SH-SY5Y (cell line): ENCODE measurements at regions not wholly inside any gene's neighbourhood (a gene's known extent, or its start where the extent isn't known, plus 50 kb on each side); places are given as distances from the start of the nearest gene placed in this dataset.

Experiments used
- GATA2 ChIP-seq: IDR thresholded peaks from 2 replicates; pipeline ENCODE4 v1.6.1; 2011; ENCODE audit warnings: mild to moderate bottlenecking, low read depth, low read length
- GATA3 ChIP-seq: IDR thresholded peaks from 2 replicates; pipeline ENCODE4 v1.6.1; 2011; ENCODE audit warnings: low read depth, mild to moderate bottlenecking, low read length, moderate library complexity

DNA sequence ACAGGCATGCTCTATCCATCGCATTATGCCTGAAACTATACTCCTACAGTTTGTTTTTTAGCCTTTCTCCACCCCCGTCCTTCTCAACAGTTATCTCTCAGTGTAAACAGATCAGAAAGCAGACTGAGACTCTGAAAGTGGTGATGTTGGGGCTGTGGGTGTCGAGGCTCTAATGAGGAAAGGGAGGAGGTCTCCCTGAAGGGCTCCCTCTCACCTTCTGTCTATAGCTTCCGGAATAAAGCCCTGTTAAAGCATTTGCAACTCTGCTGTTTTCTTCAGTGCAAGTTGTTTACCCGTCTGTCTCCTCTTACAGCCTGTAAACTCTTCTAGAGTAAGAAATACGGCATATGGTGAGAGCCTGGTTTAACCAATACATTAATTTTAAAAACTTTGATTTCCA, 136.7 kb upstream of the SYT4 start:
- TF ChIP-seq GATA3 (no peak), GATA2 (no peak)
